SK-N-SH (cell line): ENCODE measurements at regions not wholly inside any gene's neighbourhood (a gene's known extent, or its start where the extent isn't known, plus 50 kb on each side); places are given as distances from the start of the nearest gene placed in this dataset.

ENCODE experiments used
- CTCF ChIP-seq: fragments of 200-600 bp; sonication (generic); IDR thresholded peaks from 2 replicates; pipeline ENCODE4 v1.6.1; 2017; ENCODE audit warnings: antibody characterized with exemption, mild to moderate bottlenecking, moderate library complexity
- FOXJ3 ChIP-seq: sonication (generic); formaldehyde crosslinking; IDR thresholded peaks from 2 replicates; pipeline ENCODE4 v1.5.1; 2020; ENCODE audit warnings: mild to moderate bottlenecking, missing genetic modification reagents
- MXI1 ChIP-seq: IDR thresholded peaks from 2 replicates; pipeline ENCODE4 v1.6.1; 2012; ENCODE audit warnings: mild to moderate bottlenecking, low read depth, low read length, improper control_type of control experiment
- NFIC ChIP-seq: IDR thresholded peaks from 2 replicates; pipeline ENCODE4 v1.4.0; 2012; ENCODE audit warnings: borderline replicate concordance
- RCOR1 ChIP-seq: fragments of 150-350 bp; IDR thresholded peaks from 2 replicates; pipeline ENCODE4 v1.6.1; 2017; ENCODE audit warnings: antibody characterized with exemption, low read length
- USF2 ChIP-seq: fragments of 150-350 bp; IDR thresholded peaks from 2 replicates; pipeline ENCODE4 v1.6.1; 2017; ENCODE audit warnings: antibody characterized with exemption, low read length, low read depth, borderline replicate concordance
- YY1 ChIP-seq: IDR thresholded peaks from 2 replicates; pipeline ENCODE4 v1.4.0; 2012; ENCODE audit warnings: low read depth, mild to moderate bottlenecking

DNA sequence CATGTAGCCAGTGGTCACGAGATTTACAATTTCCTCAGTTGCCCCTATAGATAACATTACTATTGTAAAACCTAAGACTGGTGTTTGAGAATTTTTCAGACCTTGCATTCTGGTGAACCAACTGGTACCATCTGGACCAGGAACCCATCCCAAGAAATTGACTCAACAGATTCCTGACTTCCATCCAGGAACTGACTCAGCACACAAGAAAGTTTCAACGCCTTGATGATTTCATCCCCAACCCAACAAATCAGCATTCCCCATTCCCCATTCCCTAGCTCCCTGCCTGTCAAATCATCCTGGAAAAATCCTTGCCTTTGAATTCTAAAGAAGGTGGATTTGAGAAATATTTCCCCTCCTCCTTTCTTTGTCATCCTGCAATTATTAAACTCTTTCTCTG is 529.8 kb upstream of the PRMT6 start:
- TF ChIP-seq CTCF (no peak), RCOR1 (no peak), USF2 (no peak), FOXJ3 (CRISPR knock-in tag) (no peak), YY1 (no peak), NFIC (no peak), MXI1 (no peak)
